Mesendoderm (in vitro differentiated cells): ENCODE measurements at regions not wholly inside any gene's neighbourhood (a gene's known extent, or its start where the extent isn't known, plus 50 kb on each side); places are given as distances from the start of the nearest gene placed in this dataset.

Source experiments
- DNase-seq: peaks from one replicate; pipeline ENCODE4 v3.0.0; 2013
- H2AK5ac ChIP-seq: 2 replicates; pipeline ENCODE4 v1.6.1; 2013; ENCODE audit warnings: low read length, inconsistent platforms
- H2BK120ac ChIP-seq: 2 replicates; pipeline ENCODE4 v1.6.1; 2013; ENCODE audit warnings: low read depth, mild to moderate bottlenecking, low read length, moderate library complexity, mixed read lengths
- H2BK15ac ChIP-seq: replicated peaks from 2 replicates; pipeline ENCODE4 v1.6.1; 2013; ENCODE audit warnings: low read depth, mild to moderate bottlenecking, moderate library complexity
- H2BK5ac ChIP-seq: 2 replicates; pipeline ENCODE4 v1.6.1; 2013; ENCODE audit warnings: low read length, inconsistent platforms
- H3K18ac ChIP-seq: 2 replicates; pipeline ENCODE4 v1.6.1; 2013; ENCODE audit warnings: mild to moderate bottlenecking, low read length, mixed read lengths
- H3K23ac ChIP-seq: one replicate; pipeline ENCODE4 v1.6.1; 2013; ENCODE audit warnings: low read length
- H3K27ac ChIP-seq: 2 replicates; pipeline ENCODE4 v1.5.1; 2013; ENCODE audit warnings: low read depth, mild to moderate bottlenecking, inconsistent platforms, low read length, moderate library complexity
- H3K27me3 ChIP-seq: 2 replicates; pipeline ENCODE4 v1.6.1; 2013; ENCODE audit warnings: low read length, control low read depth, mild to moderate bottlenecking, inconsistent platforms; ENCODE audit not compliant: insufficient read depth, poor library complexity
- H3K36me3 ChIP-seq: 2 replicates; pipeline ENCODE4 v1.6.1; 2013; ENCODE audit warnings: low read length, inconsistent platforms; ENCODE audit not compliant: control insufficient read depth, insufficient read depth
- H3K4ac ChIP-seq: one replicate; pipeline ENCODE4 v1.6.1; 2013; ENCODE audit warnings: low read depth, mild to moderate bottlenecking, low read length, moderate library complexity
- H3K4me1 ChIP-seq: 2 replicates; pipeline ENCODE4 v1.6.1; 2013; ENCODE audit warnings: low read depth, low read length, inconsistent platforms; ENCODE audit not compliant: control insufficient read depth
- H3K4me2 ChIP-seq: 2 replicates; pipeline ENCODE4 v1.6.1; 2013; ENCODE audit warnings: low read length
- H3K4me3 ChIP-seq: 2 replicates; pipeline ENCODE4 v1.5.1; 2013; ENCODE audit warnings: mild to moderate bottlenecking, low read length
- H3K56ac ChIP-seq: one replicate; pipeline ENCODE4 v1.6.1; 2013; ENCODE audit warnings: low read length
- H3K79me1 ChIP-seq: 2 replicates; pipeline ENCODE4 v1.6.1; 2013; ENCODE audit warnings: low read length, inconsistent platforms
- H3K79me2 ChIP-seq: 2 replicates; pipeline ENCODE4 v1.6.1; 2013; ENCODE audit warnings: mild to moderate bottlenecking, low read length; ENCODE audit not compliant: control insufficient read depth, insufficient read depth
- H3K9ac ChIP-seq: 2 replicates; pipeline ENCODE4 v1.6.1; 2013; ENCODE audit warnings: low read length, inconsistent platforms
- H4K5ac ChIP-seq: one replicate; pipeline ENCODE4 v1.6.1; 2013; ENCODE audit warnings: low read length
- H4K8ac ChIP-seq: one replicate; pipeline ENCODE4 v1.6.1; 2013; ENCODE audit warnings: low read depth, mild to moderate bottlenecking, control low read depth, low read length, moderate library complexity
- WGBS: extraction: QIAGEN DNeasy Blood & Tissue Kit; methylation state at CpG from one replicate; pipeline ENCODE4 v1.1.7; 2013; ENCODE audit warnings: low lambda C conversion rate, missing lambda C conversion rate; ENCODE audit not compliant: insufficient coverage; ENCODE audit errors: extremely low coverage; 5-methylcytosine and 5-hydroxymethylcytosine counted together

DNA sequence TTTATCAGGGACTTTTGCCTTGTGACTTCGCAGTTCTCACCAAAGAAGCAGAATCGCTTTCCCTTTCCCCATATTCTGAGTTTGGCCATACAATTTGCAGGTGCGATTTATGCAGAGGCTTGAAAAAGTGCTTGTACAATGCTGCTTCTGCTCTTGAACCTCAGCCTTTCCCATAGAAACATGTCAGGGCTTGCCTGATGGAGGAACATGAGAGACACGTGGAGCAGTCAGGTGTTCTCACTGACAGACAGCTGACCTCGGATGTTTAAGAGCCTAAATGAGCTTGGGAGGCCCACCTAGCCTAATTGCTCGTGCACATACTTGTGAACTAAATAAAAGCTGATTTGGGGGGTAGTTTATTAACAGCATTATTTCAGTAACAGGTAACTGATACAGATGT is 290.0 kb downstream of the S1PR1 start:
- H3K4me1 ChIP-seq: no peaks in the 10 kb centered on the region
- no peak overlapping the region for H2BK5ac ChIP-seq
- H3K36me3 ChIP-seq: no peaks in the 10 kb centered on the region
- no peak overlapping the region for H3K23ac ChIP-seq
- H4K5ac ChIP-seq: no peak overlapping the region
- H2BK15ac ChIP-seq: no peak overlapping the region
- no peak overlapping the region for H2AK5ac ChIP-seq
- no peaks in the 10 kb centered on the region for H3K79me1 ChIP-seq
- DNase-seq: no peak
- H3K56ac ChIP-seq: no peak overlapping the region
- no CpG with 5 or more reads among the region's 6 CpGs for WGBS
- H3K4me3 ChIP-seq: no peak overlapping the region
- H3K18ac ChIP-seq: no peak overlapping the region
- H2BK120ac ChIP-seq: no peak overlapping the region
- no peaks in the 10 kb centered on the region for H3K27me3 ChIP-seq
- no peak overlapping the region for H3K27ac ChIP-seq
- no peak overlapping the region for H3K4ac ChIP-seq
- H3K79me2 ChIP-seq: no peaks in the 10 kb centered on the region
- H3K9ac ChIP-seq: no peak overlapping the region
- no peak overlapping the region for H4K8ac ChIP-seq
- H3K4me2 ChIP-seq: no peak overlapping the region

- no peak for DNase-seq
- Histone ChIP-seq H3K9ac (no peak overlapping the region), H3K23ac (no peak overlapping the region), H3K4ac (no peak overlapping the region), H2BK15ac (no peak overlapping the region), H3K18ac (no peak overlapping the region), H3K79me2 (no peaks in the 10 kb centered on the region), H3K36me3 (no peaks in the 10 kb centered on the region), H3K27me3 (no peaks in the 10 kb centered on the region), H2BK5ac (no peak overlapping the region), H3K4me3 (no peak overlapping the region), H3K4me1 (no peaks in the 10 kb centered on the region), H4K5ac (no peak overlapping the region), H2BK120ac (no peak overlapping the region), H3K4me2 (no peak overlapping the region), H2AK5ac (no peak overlapping the region), H3K56ac (no peak overlapping the region), H3K79me1 (no peaks in the 10 kb centered on the region), H3K27ac (no peak overlapping the region), H4K8ac (no peak overlapping the region)
- no CpG with 5 or more reads among the region's 1 CpG for WGBS
Observed at GRCh38 chr1:101532377-101532776, 295.6 kb downstream of the S1PR1 start.

GRCh38 chr1:101540161-101540560 is 303.3 kb downstream of the S1PR1 start:
- Histone ChIP-seq H3K36me3 (no peaks in the 10 kb centered on the region), H3K4me1 (no peaks in the 10 kb centered on the region), H2BK15ac (no peak overlapping the region), H3K56ac (no peak overlapping the region), H3K27ac (no peak overlapping the region), H3K79me1 (no peaks in the 10 kb centered on the region), H4K5ac (no peak overlapping the region), H3K23ac (no peak overlapping the region), H3K9ac (no peak overlapping the region), H2BK120ac (no peak overlapping the region), H3K79me2 (no peaks in the 10 kb centered on the region), H2BK5ac (no peak overlapping the region), H3K4me2 (no peak overlapping the region), H3K4ac (no peak overlapping the region), H3K27me3 (no peaks in the 10 kb centered on the region), H3K18ac (no peak overlapping the region), H2AK5ac (no peak overlapping the region), H4K8ac (no peak overlapping the region), H3K4me3 (no peak overlapping the region)
- WGBS: no CpG with 5 or more reads among the region's 3 CpGs
- no peak for DNase-seq

- WGBS: no CpG with 5 or more reads among the region's 1 CpG
- Histone ChIP-seq H2BK5ac (no peak overlapping the region), H3K23ac (no peak overlapping the region), H4K8ac (no peak overlapping the region), H3K4ac (no peak overlapping the region), H3K27me3 (no peaks in the 10 kb centered on the region), H4K5ac (no peak overlapping the region), H3K56ac (no peak overlapping the region), H2BK15ac (no peak overlapping the region), H3K79me1 (no peaks in the 10 kb centered on the region), H3K9ac (no peak overlapping the region), H3K4me2 (no peak overlapping the region), H3K4me3 (no peak overlapping the region), H3K36me3 (no peaks in the 10 kb centered on the region), H3K4me1 (no peaks in the 10 kb centered on the region), H2AK5ac (no peak overlapping the region), H3K18ac (no peak overlapping the region), H2BK120ac (no peak overlapping the region), H3K27ac (no peak overlapping the region), H3K79me2 (no peaks in the 10 kb centered on the region)
- no peak for DNase-seq
Observed at GRCh38 chr1:101546885-101547284, 310.1 kb downstream of the S1PR1 start.

DNA sequence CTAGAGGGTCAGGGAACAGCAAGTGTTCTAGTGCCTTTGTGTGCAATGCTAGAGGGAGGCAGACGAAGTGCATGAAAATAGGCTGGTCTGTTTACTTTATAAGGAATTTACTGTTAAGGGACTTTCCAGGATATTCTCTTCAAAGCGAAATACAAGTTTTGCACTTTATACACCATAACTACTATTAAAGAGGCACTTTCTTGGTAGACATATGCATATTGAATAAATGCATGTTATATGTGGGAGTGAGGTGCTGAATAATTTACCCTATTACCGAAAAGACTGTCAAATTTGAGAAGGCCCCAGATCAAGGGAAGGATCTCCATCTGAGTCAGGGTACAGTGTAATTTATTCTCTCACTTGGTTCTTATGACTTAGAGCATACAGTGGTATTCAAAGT is 310.5 kb downstream of the S1PR1 start:
- Histone ChIP-seq H4K5ac (no peak overlapping the region), H3K9ac (no peak overlapping the region), H3K27ac (no peak overlapping the region), H3K56ac (no peak overlapping the region), H3K4me1 (no peaks in the 10 kb centered on the region), H3K23ac (no peak overlapping the region), H3K4me2 (no peak overlapping the region), H3K79me2 (no peaks in the 10 kb centered on the region), H3K18ac (no peak overlapping the region), H3K4ac (no peak overlapping the region), H2BK120ac (no peak overlapping the region), H2BK15ac (no peak overlapping the region), H2BK5ac (no peak overlapping the region), H3K79me1 (no peaks in the 10 kb centered on the region), H3K4me3 (no peak overlapping the region), H2AK5ac (no peak overlapping the region), H3K36me3 (no peaks in the 10 kb centered on the region), H3K27me3 (no peaks in the 10 kb centered on the region), H4K8ac (no peak overlapping the region)
- DNase-seq: no peak
- no CpG with 5 or more reads among the region's 3 CpGs for WGBS

DNA sequence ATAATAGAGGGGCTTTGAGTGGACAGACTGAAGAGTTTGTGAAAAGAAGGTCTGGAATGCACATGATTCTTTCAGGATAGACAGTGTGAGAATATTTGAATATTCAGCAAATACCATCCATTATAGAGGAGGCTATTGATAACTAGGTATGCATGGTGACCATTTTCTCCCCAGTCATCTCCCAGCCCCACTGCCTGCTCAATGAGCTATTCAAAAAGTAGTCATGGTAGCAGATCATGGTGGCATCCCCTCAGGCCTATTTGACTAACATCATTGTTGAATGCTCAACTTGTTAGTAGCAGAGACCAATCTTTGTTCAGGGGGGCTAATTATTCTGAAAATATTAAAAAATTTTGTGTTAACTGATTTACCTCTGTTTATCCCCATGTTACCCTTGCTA is 311.6 kb downstream of the S1PR1 start:
- Histone ChIP-seq H3K4me2 (no peak overlapping the region), H3K18ac (no peak overlapping the region), H3K4me1 (no peaks in the 10 kb centered on the region), H2BK120ac (no peak overlapping the region), H2BK15ac (no peak overlapping the region), H2BK5ac (no peak overlapping the region), H3K79me1 (no peaks in the 10 kb centered on the region), H3K79me2 (no peaks in the 10 kb centered on the region), H2AK5ac (no peak overlapping the region), H3K4ac (no peak overlapping the region), H3K27ac (no peak overlapping the region), H3K23ac (no peak overlapping the region), H3K27me3 (no peaks in the 10 kb centered on the region), H4K8ac (no peak overlapping the region), H3K56ac (no peak overlapping the region), H4K5ac (no peak overlapping the region), H3K4me3 (no peak overlapping the region), H3K36me3 (no peaks in the 10 kb centered on the region), H3K9ac (no peak overlapping the region)
- no peak for DNase-seq
